SKM-1 treated with dmso at 0.1 percent for 144 hours (cell line): ENCODE measurements at regions not wholly inside any gene's neighbourhood (a gene's known extent, or its start where the extent isn't known, plus 50 kb on each side); places are given as distances from the start of the nearest gene placed in this dataset.
A peak's percentile ranks its signal among the peaks of the same experiment; 100 is the strongest.
"Not testable (repeated sequence)": the region's sequence is repeated elsewhere in the genome, so short reads cannot be mapped to it uniquely, and the experiment has no call there.

Experiments used
- DNase-seq: peaks from one replicate; lab custom pipeline; 2025; ENCODE audit not compliant: unreplicated experiment; lab: John Stamatoyannopoulos, UW

- DNase-seq, result not testable (repeated sequence)
Measured at GRCh38 chr20:41731198-41731597, 113.0 kb upstream of the CHD6 start.

GRCh38 chr20:41727681-41728080 is 109.5 kb upstream of the CHD6 start:
- DNase-seq, result not testable (repeated sequence)

GRCh38 chr20:41726727-41727126 is 108.5 kb upstream of the CHD6 start:
- no peak for DNase-seq

- no peak for DNase-seq
Measured at GRCh38 chr20:41719151-41719550, 101.0 kb upstream of the CHD6 start.

GRCh38 chr20:41717483-41717882 is 99.3 kb upstream of the CHD6 start:
- DNase-seq, result no peak

- DNase-seq, result no peak
Measured at GRCh38 chr20:41716911-41717310, 98.7 kb upstream of the CHD6 start.

GRCh38 chr20:41716436-41716835 is 98.3 kb upstream of the CHD6 start:
- DNase-seq, result no peak

GRCh38 chr20:41715526-41715925 is 97.3 kb upstream of the CHD6 start:
- no peak for DNase-seq

- DNase-seq, result no peak
Measured at GRCh38 chr20:41714030-41714429, 95.9 kb upstream of the CHD6 start.

- DNase-seq, result no peak
Measured at GRCh38 chr20:41704896-41705295, 86.7 kb upstream of the CHD6 start.

- DNase-seq, result no peak
Measured at GRCh38 chr20:41702647-41703046, 84.5 kb upstream of the CHD6 start.

GRCh38 chr20:41701588-41702348 is 83.6 kb upstream of the CHD6 start:
- no peak for DNase-seq

- DNase-seq, result not testable (repeated sequence)
Measured at GRCh38 chr20:41699673-41700072, 81.5 kb upstream of the CHD6 start.

GRCh38 chr20:41697861-41698559 is 79.8 kb upstream of the CHD6 start:
- peak; percentile 2 for DNase-seq

- no peak for DNase-seq
Measured at GRCh38 chr20:41696428-41696827, 78.3 kb upstream of the CHD6 start.

- DNase-seq, result no peak
Measured at GRCh38 chr20:41694796-41695195, 76.6 kb upstream of the CHD6 start.

GRCh38 chr20:41693136-41693979 is 75.2 kb upstream of the CHD6 start:
- peak; percentile 71 for DNase-seq

GRCh38 chr20:41692479-41693135 is 74.4 kb upstream of the CHD6 start:
- DNase-seq, result peak; percentile 48

GRCh38 chr20:41691443-41691842 is 73.3 kb upstream of the CHD6 start:
- DNase-seq, result no peak

- no peak for DNase-seq
Measured at GRCh38 chr20:41690702-41691101, 72.5 kb upstream of the CHD6 start.

GRCh38 chr20:41686961-41687360 is 68.8 kb upstream of the CHD6 start:
- DNase-seq, result no peak
